ENCODE measurements at regions not wholly inside any gene's neighbourhood (a gene's known extent, or its start where the extent isn't known, plus 50 kb on each side); places are given as distances from the start of the nearest gene placed in this dataset. TPM values are rescaled to one million over a fixed set of nuclear protein-coding genes. Genes with fewer than 3 reads are reported as not detected.

- TF ChIP-seq CTCF (IDR thresholded peaks at IDR 0.05): no peak
- TF ChIP-seq POLR2A (IDR thresholded peaks at IDR 0.05): no peak
- intact Hi-C loops (cut with DNase I): no loop called here
- DNase-seq (no peak), ATAC-seq (no peak)
- Histone ChIP-seq H3K4me1 (no peaks in the 10 kb centered on the region), H3K27me3 (no peaks in the 10 kb centered on the region), H3K9me3 (no peaks in the 10 kb centered on the region), H3K36me3 (replicated peaks in 1 of 2; ENCODE audit: insufficient read depth in 1 of 2, low read depth in 2 of 2) (no peaks in the 10 kb centered on the region), H3K27ac (no peak overlapping the region), H3K4me3 (no peak overlapping the region)
- WGBS, 2 donors: 70 to 72% methylated on average over 4 to 5 of the region's 5 CpGs
These were observed 54.1 kb upstream of the IBSP start for GRCh38 chr4:87745064-87745807.

- no peak for DNase-seq
- intact Hi-C loops (cut with DNase I): no loop called here
- TF ChIP-seq POLR2A (IDR thresholded peaks at IDR 0.05): no peak
- TF ChIP-seq CTCF (IDR thresholded peaks at IDR 0.05): no peak
- no peaks in the 10 kb centered on the region for H3K9me3 ChIP-seq
- no peak overlapping the region for H3K27ac ChIP-seq
- no peak overlapping the region for H3K4me3 ChIP-seq
- H3K27me3 ChIP-seq: no peaks in the 10 kb centered on the region
- 82% methylated on average over 2 to 5 of the region's 5 CpGs for WGBS, 2 donors
- no peak for ATAC-seq
- no peaks in the 10 kb centered on the region for H3K36me3 ChIP-seq (replicated peaks in 1 of 2; ENCODE audit: insufficient read depth in 1 of 2, low read depth in 2 of 2)
- H3K4me1 ChIP-seq: no peaks in the 10 kb centered on the region
These were observed 53.4 kb upstream of the IBSP start for GRCh38 chr4:87746001-87746400.

Small RNA genes lying in the stretch of these regions (small RNA-seq; reads per million reads assigned to genes)
- gene RF00019: not detected

Measured in body of pancreas (tissue), 4 donors.